ENCODE measurements at regions not wholly inside any gene's neighbourhood (a gene's known extent, or its start where the extent isn't known, plus 50 kb on each side); places are given as distances from the start of the nearest gene placed in this dataset.

- TF ChIP-seq EP300 (conservative IDR thresholded peaks at IDR 0.05; ENCODE audit: poor library complexity, severe bottlenecking) (no peak), POLR2AphosphoS5 (IDR thresholded peaks at IDR 0.05) (no peak), SMC3 (conservative IDR thresholded peaks at IDR 0.05; ENCODE audit: poor library complexity) (no peak), CTCF (IDR thresholded peaks at IDR 0.05; ENCODE audit: poor library complexity, severe bottlenecking) (no peak), EZH2 (IDR thresholded peaks at IDR 0.05; ENCODE audit: borderline replicate concordance, insufficient read depth, low read length, poor library complexity, severe bottlenecking) (no peak)
Measured at GRCh38 chr1:208644401-208645160, 400.4 kb upstream of the PLXNA2 start.
